ENCODE measurements at regions not wholly inside any gene's neighbourhood (a gene's known extent, or its start where the extent isn't known, plus 50 kb on each side); places are given as distances from the start of the nearest gene placed in this dataset.

- no peak for TF ChIP-seq FOXJ3 (CRISPR knock-in tag; IDR thresholded peaks at IDR 0.05)
- TF ChIP-seq IRF3 (IDR thresholded peaks at IDR 0.05; ENCODE audit: low read depth, low read length), result no peak
- no peak for TF ChIP-seq EZH2phosphoT487 (IDR thresholded peaks at IDR 0.05; ENCODE audit: borderline replicate concordance, low read depth)
- TF ChIP-seq PBX3 (IDR thresholded peaks at IDR 0.05), result no peak
- TF ChIP-seq TAF1 (IDR thresholded peaks at IDR 0.05; ENCODE audit: borderline replicate concordance, low read depth, low read length), result no peak
- no peak for TF ChIP-seq ZBTB33 (IDR thresholded peaks at IDR 0.05; ENCODE audit: borderline replicate concordance, low read depth)
- POLR2A ChIA-PET, result no interaction called here
- Histone ChIP-seq H3F3A (replicated peaks; ENCODE audit: insufficient read depth) (no peaks in the 10 kb centered on the region), H3K79me2 (ENCODE audit: insufficient read depth) (no peaks in the 10 kb centered on the region), H3K9me2 (no peaks in the 10 kb centered on the region), H2AFZ (ENCODE audit: low read depth) (no peak overlapping the region), H3K27me3 (ENCODE audit: insufficient read depth) (no peaks in the 10 kb centered on the region), H3K4me3 (ENCODE audit: low read depth in 2 of 2, low read length in 1 of 2) (no peak overlapping the region), H3K4me1 (ENCODE audit: control insufficient read depth in 1 of 2, insufficient read depth in 2 of 2, low read depth in 1 of 2, low read length in 1 of 2) (peaks cover 0 to 4% of the 10 kb centered on the region in 2 experiments; a peak in 1 of 4 replicates), H3K36me3 (replicated peaks in 1 of 2; ENCODE audit: control insufficient read depth in 1 of 2, insufficient read depth in 2 of 2, low read length in 1 of 2) (no peaks in the 10 kb centered on the region), H3K27ac (ENCODE audit: low read depth in 2 of 2, low read length in 1 of 2) (no peak overlapping the region), H3K4me2 (no peak overlapping the region), H3K9me3 (no peaks in the 10 kb centered on the region), H3K9ac (no peak overlapping the region), H4K20me1 (ENCODE audit: insufficient read depth) (no peaks in the 10 kb centered on the region)
- WGBS (ENCODE audit: low lambda C conversion rate), result 51% methylated on average over 8 of the region's 8 CpGs
- no peak for DNase-seq
- CTCF ChIA-PET, result no interaction called here
These were observed 195.2 kb downstream of the IRX5 start for GRCh38 chr16:55125818-55126385.

GRCh38 chr16:55126456-55126855 is 195.8 kb downstream of the IRX5 start:
- Histone ChIP-seq H2AFZ (ENCODE audit: low read depth) (no peak overlapping the region), H3K9ac (no peak overlapping the region), H3F3A (replicated peaks; ENCODE audit: insufficient read depth) (no peaks in the 10 kb centered on the region), H3K4me1 (ENCODE audit: control insufficient read depth in 1 of 2, insufficient read depth in 2 of 2, low read depth in 1 of 2, low read length in 1 of 2) (peaks cover 0 to 3% of the 10 kb centered on the region in 2 experiments; a peak in 1 of 4 replicates), H3K9me3 (no peaks in the 10 kb centered on the region), H3K4me3 (ENCODE audit: low read depth in 2 of 2, low read length in 1 of 2) (no peak overlapping the region), H4K20me1 (ENCODE audit: insufficient read depth) (no peaks in the 10 kb centered on the region), H3K36me3 (replicated peaks in 1 of 2; ENCODE audit: control insufficient read depth in 1 of 2, insufficient read depth in 2 of 2, low read length in 1 of 2) (no peaks in the 10 kb centered on the region), H3K27me3 (ENCODE audit: insufficient read depth) (no peaks in the 10 kb centered on the region), H3K4me2 (no peak overlapping the region), H3K27ac (ENCODE audit: low read depth in 2 of 2, low read length in 1 of 2) (no peak overlapping the region), H3K9me2 (no peaks in the 10 kb centered on the region), H3K79me2 (ENCODE audit: insufficient read depth) (no peaks in the 10 kb centered on the region)
- WGBS (ENCODE audit: low lambda C conversion rate), result 41% methylated on average over 8 of the region's 8 CpGs
- ChIA-PET CTCF (no interaction called here), POLR2A (no interaction called here)
- no peak for DNase-seq
- TF ChIP-seq MAX (IDR thresholded peaks at IDR 0.05; ENCODE audit: low read depth) (no peak), EP300 (IDR thresholded peaks at IDR 0.05; ENCODE audit: borderline replicate concordance in 1 of 2, low read depth in 1 of 2, low read length in 1 of 2) (no peak)

All from SK-N-SH (cell line).